Stomach (tissue), 8 donors: ENCODE measurements at regions not wholly inside any gene's neighbourhood (a gene's known extent, or its start where the extent isn't known, plus 50 kb on each side); places are given as distances from the start of the nearest gene placed in this dataset.

ENCODE experiments used
- DNase-seq, 2 donors: peaks; one replicate each; pipeline versions ENCODE4 v3.0.0 to v3.0.0-alpha.2; 2013 to 2019
- H3K27ac ChIP-seq, 5 donors: fragments of 200-600 bp in 4 of 5; sonication (generic) in 4 of 5; one replicate each; pipeline ENCODE4 v1.5.1; 2013 to 2019; ENCODE audit warnings: mild to moderate bottlenecking in 1 of 5, moderate library complexity in 1 of 5
- H3K27me3 ChIP-seq, 3 donors: fragments of 200-600 bp; sonication (generic); one replicate each; pipeline ENCODE4 v1.5.1; 2017 to 2019; ENCODE audit warnings: mixed run types in 1 of 3
- H3K36me3 ChIP-seq, 4 donors: fragments of 200-600 bp; sonication (generic); 1 replicate in 3 of 4; 2 replicates in 1 of 4; pipeline ENCODE4 v1.5.1; 2016 to 2019
- H3K4me1 ChIP-seq, 4 donors: fragments of 200-600 bp; sonication (generic); one replicate each; pipeline ENCODE4 v1.5.1; 2016 to 2019
- H3K4me3 ChIP-seq, 4 donors: fragments of 200-600 bp; sonication (generic) in 3 of 4; one replicate each; pipeline ENCODE4 v1.5.1; 2016 to 2019; ENCODE audit warnings: mild to moderate bottlenecking in 1 of 4
- H3K9me3 ChIP-seq, 4 donors: fragments of 200-600 bp; sonication (generic); one replicate each; pipeline ENCODE4 v1.5.1; 2016 to 2019
- CTCF ChIP-seq, 7 experiments: fragments of 450-650 bp in 4 of 7; fragments of 200-600 bp in 3 of 7; sonication (generic) in 3 of 7; IDR thresholded peaks; one replicate each; pipeline ENCODE4 v1.5.1; 2016 to 2019; ENCODE audit warnings: antibody characterized with exemption in 7 of 7, control low read depth in 2 of 7, mild to moderate bottlenecking in 1 of 7
- EP300 ChIP-seq: sonication (generic); formaldehyde crosslinking; IDR thresholded peaks from one replicate; pipeline ENCODE4 v1.6.1; 2017; ENCODE audit warnings: antibody characterized with exemption
- POLR2A ChIP-seq, 4 donors: fragments of 450-650 bp; IDR thresholded peaks; one replicate each; pipeline ENCODE4 v1.6.1; 2016; ENCODE audit warnings: antibody characterized with exemption in 4 of 4, control low read depth in 2 of 4, mild to moderate bottlenecking in 1 of 4, moderate library complexity in 1 of 4
- POLR2AphosphoS5 ChIP-seq, 3 donors: sonication (generic); formaldehyde crosslinking; IDR thresholded peaks; one replicate each; pipeline ENCODE4 v1.6.1; 2016; ENCODE audit warnings: antibody characterized with exemption in 3 of 3
- WGBS, 5 donors: extraction: QIAGEN DNeasy Blood & Tissue Kit in 3 of 5; methylation state at CpG; one replicate each; pipeline versions ENCODE4 v1.1.5 to v1.1.7; 2013 to 2018; 5-methylcytosine and 5-hydroxymethylcytosine counted together
- intact Hi-C: fragments of 100-400 bp; cut with DNase I; formaldehyde crosslinking; loops from one replicate; pipeline ENCODE4 v1.15.1; 2023; ENCODE audit warnings: low total_unique reads
- donor health status: healthy with polysubstance abuse.
- donor health status: Bipolar disorder and iron deficiency.
- donor health status: healthy.

GRCh38 chrX:10931976-10932375, 179.2 kb upstream of the HCCS start:
- WGBS, 5 donors: 72 to 89% (median 83%) methylated on average over 6 of the region's 6 CpGs
- DNase-seq: no peak
- Histone ChIP-seq H3K9me3 (peaks cover 0 to 13% (median 6%) of the 10 kb centered on the region in 4 donors), H3K27me3 (no peaks in the 10 kb centered on the region), H3K4me3 (no peak overlapping the region), H3K4me1 (no peaks in the 10 kb centered on the region), H3K36me3 (no peaks in the 10 kb centered on the region), H3K27ac (no peak overlapping the region)
- TF ChIP-seq EP300 (no peak), CTCF (IDR thresholded peaks at IDR 0.05) (no peak), POLR2AphosphoS5 (IDR thresholded peaks at IDR 0.05) (no peak), POLR2A (IDR thresholded peaks at IDR 0.05) (no peak)
- intact Hi-C loops: no loop called here

GRCh38 chrX:10932842-10933440, 178.2 kb upstream of the HCCS start:
- Histone ChIP-seq H3K4me3 (no peak overlapping the region), H3K27me3 (no peaks in the 10 kb centered on the region), H3K27ac (no peak overlapping the region), H3K9me3 (peaks cover 0 to 9% (median 3%) of the 10 kb centered on the region in 4 donors), H3K4me1 (no peaks in the 10 kb centered on the region), H3K36me3 (no peaks in the 10 kb centered on the region)
- no peak for DNase-seq
- 65 to 83% (median 70%) methylated on average over 2 of the region's 2 CpGs for WGBS, 5 donors
- intact Hi-C loops: no loop called here
- TF ChIP-seq POLR2A (IDR thresholded peaks at IDR 0.05) (no peak), POLR2AphosphoS5 (IDR thresholded peaks at IDR 0.05) (no peak), EP300 (no peak), CTCF (IDR thresholded peaks at IDR 0.05) (no peak)

- DNase-seq: no peak
- intact Hi-C loops: no loop called here
- 77 to 96% (median 83%) methylated on average over 3 of the region's 3 CpGs for WGBS, 5 donors
These were observed 175.6 kb upstream of the HCCS start for GRCh38 chrX:10935501-10935900.

GRCh38 chrX:10936976-10937375, 174.2 kb upstream of the HCCS start:
- H3K36me3 ChIP-seq: no peaks in the 10 kb centered on the region
- intact Hi-C loops: no loop called here
- TF ChIP-seq EP300: no peak
- no peak for TF ChIP-seq POLR2A (IDR thresholded peaks at IDR 0.05)
- no peak for TF ChIP-seq POLR2AphosphoS5 (IDR thresholded peaks at IDR 0.05)
- no peak for TF ChIP-seq CTCF (IDR thresholded peaks at IDR 0.05)
- no peak overlapping the region for H3K4me3 ChIP-seq
- H3K4me1 ChIP-seq: no peaks in the 10 kb centered on the region
- no peaks in the 10 kb centered on the region for H3K9me3 ChIP-seq
- DNase-seq: peak in 1 of 2 donors; percentile 48
- H3K27me3 ChIP-seq: no peaks in the 10 kb centered on the region
- H3K27ac ChIP-seq: no peak overlapping the region

More at GRCh38 chrX:10935501-10935900, 175.6 kb upstream of the HCCS start:
- no peaks in the 10 kb centered on the region for H3K4me1 ChIP-seq
- no peaks in the 10 kb centered on the region for H3K9me3 ChIP-seq
- H3K27ac ChIP-seq: no peak overlapping the region
- no peak overlapping the region for H3K4me3 ChIP-seq
- H3K36me3 ChIP-seq: no peaks in the 10 kb centered on the region
- no peaks in the 10 kb centered on the region for H3K27me3 ChIP-seq
- no peak for TF ChIP-seq POLR2AphosphoS5 (IDR thresholded peaks at IDR 0.05)
- no peak for TF ChIP-seq POLR2A (IDR thresholded peaks at IDR 0.05)
- no peak for TF ChIP-seq EP300
- TF ChIP-seq CTCF (IDR thresholded peaks at IDR 0.05): no peak
